HUES64 (cell line): ENCODE measurements at regions not wholly inside any gene's neighbourhood (a gene's known extent, or its start where the extent isn't known, plus 50 kb on each side); places are given as distances from the start of the nearest gene placed in this dataset.

Source experiments
- H3K27ac ChIP-seq: 2 replicates; pipeline ENCODE4 v1.7.0; 2013; ENCODE audit warnings: low read depth, low read length, inconsistent platforms
- H3K27me3 ChIP-seq: 2 replicates; pipeline ENCODE4 v1.6.1; 2013; ENCODE audit warnings: mild to moderate bottlenecking, low read length; ENCODE audit not compliant: insufficient read depth
- H3K36me3 ChIP-seq: 2 replicates; pipeline ENCODE4 v1.6.1; 2013; ENCODE audit warnings: mild to moderate bottlenecking, low read length; ENCODE audit not compliant: insufficient read depth
- H3K4me1 ChIP-seq: 2 replicates; pipeline ENCODE4 v1.6.1; 2013; ENCODE audit warnings: mild to moderate bottlenecking, low read length, moderate library complexity; ENCODE audit not compliant: insufficient read depth
- H3K4me3 ChIP-seq: 2 replicates; pipeline ENCODE4 v1.5.1; 2013; ENCODE audit warnings: mild to moderate bottlenecking, low read length, moderate library complexity
- H3K9ac ChIP-seq: 2 replicates; pipeline ENCODE4 v1.6.1; 2013; ENCODE audit warnings: mild to moderate bottlenecking, low read depth, low read length
- H3K9me3 ChIP-seq: 2 replicates; pipeline ENCODE4 v1.6.1; 2013; ENCODE audit warnings: low read depth, low read length; ENCODE audit not compliant: insufficient read depth
- WGBS: fragments of 150-250, 120-280 bp; methylation state at CpG from one replicate; pipeline ENCODE4 v1.1.7; 2013; ENCODE audit warnings: missing lambda C conversion rate; 5-methylcytosine and 5-hydroxymethylcytosine counted together

GRCh38 chr22:48690583-48691317 lies 1136.9 kb downstream of the BRD1 start:
- H3K36me3 ChIP-seq = no peaks in the 10 kb centered on the region
- no peaks in the 10 kb centered on the region for H3K4me1 ChIP-seq
- 84% methylated on average over 24 of the region's 24 CpGs for WGBS
- H3K4me3 ChIP-seq = no peak overlapping the region
- H3K9me3 ChIP-seq = no peaks in the 10 kb centered on the region
- no peak overlapping the region; the same call in 1 of the 2 replicates for H3K9ac ChIP-seq
- H3K27ac ChIP-seq = no peak overlapping the region
- H3K27me3 ChIP-seq = no peaks in the 10 kb centered on the region

GRCh38 chr22:48689206-48689605 lies 1138.5 kb downstream of the BRD1 start:
- no peaks in the 10 kb centered on the region for H3K27me3 ChIP-seq
- no peak overlapping the region for H3K9ac ChIP-seq
- H3K27ac ChIP-seq = no peak overlapping the region
- H3K4me3 ChIP-seq = no peak overlapping the region
- H3K9me3 ChIP-seq = no peaks in the 10 kb centered on the region
- no peaks in the 10 kb centered on the region for H3K4me1 ChIP-seq
- H3K36me3 ChIP-seq = no peaks in the 10 kb centered on the region
- 95% methylated on average over 18 of the region's 18 CpGs for WGBS

- no peaks in the 10 kb centered on the region for H3K9me3 ChIP-seq
- H3K27me3 ChIP-seq = no peaks in the 10 kb centered on the region
- no peak overlapping the region for H3K4me3 ChIP-seq
- H3K36me3 ChIP-seq = no peaks in the 10 kb centered on the region
- H3K4me1 ChIP-seq = no peaks in the 10 kb centered on the region
- 88% methylated on average over 4 of the region's 4 CpGs for WGBS
- no peak overlapping the region for H3K27ac ChIP-seq
- H3K9ac ChIP-seq = no peak overlapping the region
Observed at GRCh38 chr22:48688366-48688765, 1139.3 kb downstream of the BRD1 start.

- no peaks in the 10 kb centered on the region for H3K9me3 ChIP-seq
Observed at GRCh38 chr22:48687606-48688005, 1140.1 kb downstream of the BRD1 start.

GRCh38 chr22:48686694-48687302 lies 1140.9 kb downstream of the BRD1 start:
- H3K27me3 ChIP-seq = no peaks in the 10 kb centered on the region
- WGBS = 96% methylated on average over 2 of the region's 2 CpGs
- H3K4me1 ChIP-seq = no peaks in the 10 kb centered on the region
- H3K9ac ChIP-seq = no peak overlapping the region
- no peak overlapping the region for H3K4me3 ChIP-seq
- no peaks in the 10 kb centered on the region for H3K36me3 ChIP-seq
- no peak overlapping the region for H3K27ac ChIP-seq
- no peaks in the 10 kb centered on the region for H3K9me3 ChIP-seq

More at GRCh38 chr22:48687606-48688005, 1140.1 kb downstream of the BRD1 start:
- Histone ChIP-seq H3K27ac (no peak overlapping the region), H3K4me1 (no peaks in the 10 kb centered on the region), H3K27me3 (no peaks in the 10 kb centered on the region), H3K36me3 (no peaks in the 10 kb centered on the region), H3K9ac (no peak overlapping the region), H3K4me3 (no peak overlapping the region)
- 95% methylated on average over 5 of the region's 6 CpGs for WGBS

GRCh38 chr22:48685767-48686166 lies 1141.9 kb downstream of the BRD1 start:
- Histone ChIP-seq H3K36me3 (no peaks in the 10 kb centered on the region), H3K4me3 (no peak overlapping the region)
- 98% methylated on average over 17 of the region's 17 CpGs for WGBS

GRCh38 chr22:48683640-48684039 lies 1144.0 kb downstream of the BRD1 start:
- no peak overlapping the region for H3K4me3 ChIP-seq
- no peak overlapping the region for H3K27ac ChIP-seq
- no peak overlapping the region for H3K9ac ChIP-seq
- no peaks in the 10 kb centered on the region for H3K4me1 ChIP-seq
- no peaks in the 10 kb centered on the region for H3K27me3 ChIP-seq
- WGBS = 89% methylated on average over 9 of the region's 9 CpGs
- no peaks in the 10 kb centered on the region for H3K9me3 ChIP-seq
- H3K36me3 ChIP-seq = no peaks in the 10 kb centered on the region

More at GRCh38 chr22:48685767-48686166, 1141.9 kb downstream of the BRD1 start:
- H3K9ac ChIP-seq = no peak overlapping the region
- no peak overlapping the region for H3K27ac ChIP-seq
- H3K4me1 ChIP-seq = no peaks in the 10 kb centered on the region
- no peaks in the 10 kb centered on the region for H3K9me3 ChIP-seq
- H3K27me3 ChIP-seq = no peaks in the 10 kb centered on the region

- Histone ChIP-seq H3K9ac (no peak overlapping the region), H3K4me1 (no peaks in the 10 kb centered on the region), H3K9me3 (no peaks in the 10 kb centered on the region), H3K27ac (no peak overlapping the region), H3K27me3 (no peaks in the 10 kb centered on the region), H3K36me3 (no peaks in the 10 kb centered on the region), H3K4me3 (no peak overlapping the region)
- 91% methylated on average over 11 of the region's 11 CpGs for WGBS
Observed at GRCh38 chr22:48682504-48682903, 1145.2 kb downstream of the BRD1 start.

GRCh38 chr22:48680601-48681000 lies 1147.1 kb downstream of the BRD1 start:
- H3K4me1 ChIP-seq = no peaks in the 10 kb centered on the region
- WGBS = 81% methylated on average over 11 of the region's 11 CpGs
- no peak overlapping the region for H3K4me3 ChIP-seq
- no peak overlapping the region for H3K27ac ChIP-seq
- H3K9me3 ChIP-seq = no peaks in the 10 kb centered on the region
- no peaks in the 10 kb centered on the region for H3K27me3 ChIP-seq
- no peak overlapping the region for H3K9ac ChIP-seq
- no peaks in the 10 kb centered on the region for H3K36me3 ChIP-seq

GRCh38 chr22:48679656-48680555 lies 1147.8 kb downstream of the BRD1 start:
- Histone ChIP-seq H3K36me3 (no peaks in the 10 kb centered on the region), H3K27me3 (no peaks in the 10 kb centered on the region), H3K4me1 (no peaks in the 10 kb centered on the region), H3K27ac (no peak overlapping the region), H3K9ac (no peak overlapping the region), H3K4me3 (no peak overlapping the region), H3K9me3 (no peaks in the 10 kb centered on the region)
- WGBS = 86% methylated on average over 28 of the region's 28 CpGs
